ENCODE measurements at regions not wholly inside any gene's neighbourhood (a gene's known extent, or its start where the extent isn't known, plus 50 kb on each side); places are given as distances from the start of the nearest gene placed in this dataset.

DNA sequence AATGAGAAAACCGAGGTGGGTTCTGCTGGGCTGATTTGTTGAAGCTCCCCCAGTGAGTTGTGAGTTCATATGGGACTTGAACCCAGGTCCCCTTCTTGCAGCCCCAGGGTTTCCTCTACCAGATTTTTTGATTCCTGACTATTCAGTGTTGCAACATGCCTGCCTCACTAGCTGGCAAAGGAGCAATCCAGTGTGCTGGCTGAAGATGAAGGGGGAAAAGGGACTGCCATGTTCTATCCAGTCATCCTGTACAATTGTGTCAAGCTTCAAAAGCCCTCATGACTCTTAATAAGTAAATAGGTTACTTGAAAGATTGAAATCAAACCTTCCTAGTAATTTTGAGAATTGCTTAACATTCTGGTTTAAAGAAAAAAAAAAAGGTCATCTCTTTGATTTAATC lies 211.5 kb upstream of the TP63 start:
- DNase-seq = peak in 1 of 5 donors; percentile 7
- no peak for FAIRE-seq
- H3K4me1 ChIP-seq (ENCODE audit: control insufficient read depth in 2 of 3, insufficient read depth in 2 of 3, low read depth in 1 of 3, low read length in 3 of 3) = no peaks in the 10 kb centered on the region
- no peak overlapping the region for H3K27ac ChIP-seq (ENCODE audit: low read depth in 2 of 2, low read length in 2 of 2)
- no peaks in the 10 kb centered on the region for H3K27me3 ChIP-seq (ENCODE audit: control insufficient read depth, insufficient read depth, low read length)
- no peaks in the 10 kb centered on the region for H3K9me3 ChIP-seq (ENCODE audit: control insufficient read depth in 2 of 3, insufficient read depth in 1 of 3, low read length in 3 of 3)
- H3K9ac ChIP-seq (ENCODE audit: low read length in 3 of 3) = no peak overlapping the region
- H3K4me3 ChIP-seq (ENCODE audit: low read length in 3 of 3) = no peak overlapping the region
- intact Hi-C loops (cut with DNase I) = no loop called here
- H3K36me3 ChIP-seq (ENCODE audit: control insufficient read depth in 2 of 3, insufficient read depth in 3 of 3, low read length in 3 of 3) = no peaks in the 10 kb centered on the region
- TF ChIP-seq, protein P1, sequence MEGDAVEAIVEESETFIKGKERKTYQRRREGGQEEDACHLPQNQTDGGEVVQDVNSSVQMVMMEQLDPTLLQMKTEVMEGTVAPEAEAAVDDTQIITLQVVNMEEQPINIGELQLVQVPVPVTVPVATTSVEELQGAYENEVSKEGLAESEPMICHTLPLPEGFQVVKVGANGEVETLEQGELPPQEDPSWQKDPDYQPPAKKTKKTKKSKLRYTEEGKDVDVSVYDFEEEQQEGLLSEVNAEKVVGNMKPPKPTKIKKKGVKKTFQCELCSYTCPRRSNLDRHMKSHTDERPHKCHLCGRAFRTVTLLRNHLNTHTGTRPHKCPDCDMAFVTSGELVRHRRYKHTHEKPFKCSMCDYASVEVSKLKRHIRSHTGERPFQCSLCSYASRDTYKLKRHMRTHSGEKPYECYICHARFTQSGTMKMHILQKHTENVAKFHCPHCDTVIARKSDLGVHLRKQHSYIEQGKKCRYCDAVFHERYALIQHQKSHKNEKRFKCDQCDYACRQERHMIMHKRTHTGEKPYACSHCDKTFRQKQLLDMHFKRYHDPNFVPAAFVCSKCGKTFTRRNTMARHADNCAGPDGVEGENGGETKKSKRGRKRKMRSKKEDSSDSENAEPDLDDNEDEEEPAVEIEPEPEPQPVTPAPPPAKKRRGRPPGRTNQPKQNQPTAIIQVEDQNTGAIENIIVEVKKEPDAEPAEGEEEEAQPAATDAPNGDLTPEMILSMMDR (IDR thresholded peaks at IDR 0.05; ENCODE audit: borderline replicate concordance, extremely low read depth, insufficient read depth) = no peak

GRCh38 chr3:189424922-189425321 lies 206.3 kb upstream of the TP63 start:
- H3K4me3 ChIP-seq (ENCODE audit: low read length in 3 of 3) = no peak overlapping the region
- no peak overlapping the region for H3K9ac ChIP-seq (ENCODE audit: low read length in 3 of 3)
- no peaks in the 10 kb centered on the region for H3K4me1 ChIP-seq (ENCODE audit: control insufficient read depth in 2 of 3, insufficient read depth in 2 of 3, low read depth in 1 of 3, low read length in 3 of 3)
- H3K27me3 ChIP-seq (ENCODE audit: control insufficient read depth, insufficient read depth, low read length) = no peaks in the 10 kb centered on the region
- H3K36me3 ChIP-seq (ENCODE audit: control insufficient read depth in 2 of 3, insufficient read depth in 3 of 3, low read length in 3 of 3) = no peaks in the 10 kb centered on the region
- DNase-seq = peak in 1 of 5 donors; percentile 10
- no peaks in the 10 kb centered on the region for H3K9me3 ChIP-seq (ENCODE audit: control insufficient read depth in 2 of 3, insufficient read depth in 1 of 3, low read length in 3 of 3)
- FAIRE-seq = no peak
- TF ChIP-seq, protein P1 (IDR thresholded peaks at IDR 0.05; ENCODE audit: borderline replicate concordance, extremely low read depth, insufficient read depth) = no peak
- intact Hi-C loops (cut with DNase I) = no loop called here
- H3K27ac ChIP-seq (ENCODE audit: low read depth in 2 of 2, low read length in 2 of 2) = no peak overlapping the region

DNA sequence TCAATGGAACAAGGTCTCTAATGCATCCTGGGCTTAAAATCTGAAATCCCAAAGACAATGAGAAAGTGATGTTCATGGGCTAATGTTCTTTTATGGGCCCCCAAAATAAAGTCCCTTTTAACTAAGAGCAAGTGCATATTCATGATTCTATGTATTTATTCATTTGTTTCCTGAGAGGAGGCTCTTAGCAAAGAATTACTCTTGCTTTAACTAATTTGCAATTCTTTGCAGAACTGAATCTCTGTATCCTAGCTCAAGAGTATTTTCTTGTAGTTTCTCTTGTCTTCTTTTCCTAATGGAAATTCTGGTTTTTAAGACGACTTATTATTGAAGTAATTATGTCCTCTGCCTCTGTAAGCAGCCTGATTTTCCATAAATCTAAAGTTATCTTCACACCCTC lies 202.2 kb upstream of the TP63 start:
- H3K4me1 ChIP-seq (ENCODE audit: control insufficient read depth in 2 of 3, insufficient read depth in 2 of 3, low read depth in 1 of 3, low read length in 3 of 3) = no peaks in the 10 kb centered on the region

More for the DNA sequence above, 202.2 kb upstream of the TP63 start:
- Histone ChIP-seq H3K9ac (ENCODE audit: low read length in 3 of 3) (no peak overlapping the region), H3K27me3 (ENCODE audit: control insufficient read depth, insufficient read depth, low read length) (no peaks in the 10 kb centered on the region), H3K9me3 (ENCODE audit: control insufficient read depth in 2 of 3, insufficient read depth in 1 of 3, low read length in 3 of 3) (no peaks in the 10 kb centered on the region), H3K27ac (ENCODE audit: low read depth in 2 of 2, low read length in 2 of 2) (no peak overlapping the region), H3K36me3 (ENCODE audit: control insufficient read depth in 2 of 3, insufficient read depth in 3 of 3, low read length in 3 of 3) (no peaks in the 10 kb centered on the region), H3K4me3 (ENCODE audit: low read length in 3 of 3) (no peak overlapping the region)
- DNase-seq (no peak), FAIRE-seq (no peak)
- TF ChIP-seq, protein P1 (IDR thresholded peaks at IDR 0.05; ENCODE audit: borderline replicate concordance, extremely low read depth, insufficient read depth) = no peak
- intact Hi-C loops (cut with DNase I) = no loop called here

Measured in kidney (tissue), 13 donors.